Neuronal stem cell (in vitro differentiated cells): ENCODE measurements at regions not wholly inside any gene's neighbourhood (a gene's known extent, or its start where the extent isn't known, plus 50 kb on each side); places are given as distances from the start of the nearest gene placed in this dataset.

ENCODE experiments used
- DNase-seq: peaks from one replicate; pipeline ENCODE4 v3.0.0-alpha.2; 2013; ENCODE audit warnings: low spot score
- H2AFZ ChIP-seq: one replicate; pipeline ENCODE4 v1.6.1; 2013; ENCODE audit warnings: mild to moderate bottlenecking, low read length, inconsistent platforms
- H2AK5ac ChIP-seq: 2 replicates; pipeline ENCODE4 v1.6.1; 2013; ENCODE audit warnings: low read depth, mild to moderate bottlenecking, inconsistent platforms, low read length, moderate library complexity, mixed read lengths
- H2BK120ac ChIP-seq: 2 replicates; pipeline ENCODE4 v1.6.1; 2013; ENCODE audit warnings: low read depth, mild to moderate bottlenecking, inconsistent platforms, low read length, moderate library complexity, mixed read lengths
- H2BK12ac ChIP-seq: one replicate; pipeline ENCODE4 v1.6.1; 2013; ENCODE audit warnings: low read length, inconsistent platforms
- H2BK15ac ChIP-seq: 2 replicates; pipeline ENCODE4 v1.6.1; 2013; ENCODE audit warnings: mild to moderate bottlenecking, low read length, inconsistent platforms, mixed read lengths
- H2BK5ac ChIP-seq: one replicate; pipeline ENCODE4 v1.6.1; 2013; ENCODE audit warnings: inconsistent platforms, mild to moderate bottlenecking, low read length, moderate library complexity
- H3K14ac ChIP-seq: one replicate; pipeline ENCODE4 v1.6.1; 2013; ENCODE audit warnings: low read length, inconsistent platforms
- H3K18ac ChIP-seq: 2 replicates; pipeline ENCODE4 v1.6.1; 2013; ENCODE audit warnings: low read length, inconsistent platforms
- H3K23ac ChIP-seq: 2 replicates; pipeline ENCODE4 v1.6.1; 2013; ENCODE audit warnings: low read depth, mild to moderate bottlenecking, mixed read lengths, low read length, inconsistent platforms; ENCODE audit not compliant: poor library complexity
- H3K27ac ChIP-seq: replicated peaks from 3 replicates; pipeline ENCODE4 v1.5.1; 2013; ENCODE audit warnings: low read length, inconsistent platforms
- H3K27me3 ChIP-seq, 3 experiments: 2 replicates each; pipeline ENCODE4 v1.6.1; 2013; ENCODE audit warnings: low read length in 3 of 3, mild to moderate bottlenecking in 2 of 3, inconsistent platforms in 1 of 3, low read depth in 1 of 3, mixed read lengths in 1 of 3, moderate library complexity in 1 of 3; ENCODE audit not compliant: control insufficient read depth in 3 of 3, insufficient read depth in 3 of 3
- H3K36me3 ChIP-seq, 2 donors: replicated peaks in 1 of 2; 2 replicates each; pipeline ENCODE4 v1.6.1; 2013; ENCODE audit warnings: low read length in 2 of 2; ENCODE audit not compliant: control insufficient read depth in 2 of 2, insufficient read depth in 2 of 2
- H3K4ac ChIP-seq: 2 replicates; pipeline ENCODE4 v1.6.1; 2013; ENCODE audit warnings: inconsistent platforms, mild to moderate bottlenecking, low read length, moderate library complexity
- H3K4me1 ChIP-seq, 2 donors: 1 replicate in 1 of 2; 2 replicates in 1 of 2; pipeline ENCODE4 v1.6.1; 2013; ENCODE audit warnings: low read length in 2 of 2, low read depth in 1 of 2; ENCODE audit not compliant: control insufficient read depth in 2 of 2, insufficient read depth in 1 of 2
- H3K4me2 ChIP-seq: one replicate; pipeline ENCODE4 v1.6.1; 2013; ENCODE audit warnings: mild to moderate bottlenecking, low read length, inconsistent platforms; ENCODE audit not compliant: insufficient read depth, poor library complexity, severe bottlenecking
- H3K4me3 ChIP-seq, 2 donors: 2 replicates each; pipeline ENCODE4 v1.5.1; 2013; ENCODE audit warnings: low read length in 2 of 2, mild to moderate bottlenecking in 2 of 2, inconsistent platforms in 1 of 2, moderate library complexity in 1 of 2
- H3K79me1 ChIP-seq: one replicate; pipeline ENCODE4 v1.6.1; 2013; ENCODE audit warnings: low read depth, mild to moderate bottlenecking, inconsistent platforms, low read length, moderate library complexity
- H3K9ac ChIP-seq: one replicate; pipeline ENCODE4 v1.6.1; 2013; ENCODE audit warnings: mild to moderate bottlenecking, low read depth, low read length, inconsistent platforms; ENCODE audit not compliant: poor library complexity
- H3K9me3 ChIP-seq, 2 donors: replicated peaks in 1 of 2; 2 replicates each; pipeline versions ENCODE3 to v1.6.1; 2013; ENCODE audit warnings: low read length in 2 of 2, mild to moderate bottlenecking in 2 of 2, inconsistent platforms in 1 of 2, low read depth in 1 of 2, mixed read lengths in 1 of 2, moderate library complexity in 1 of 2; ENCODE audit not compliant: control insufficient read depth in 2 of 2, insufficient read depth in 1 of 2
- H4K8ac ChIP-seq: one replicate; pipeline ENCODE4 v1.6.1; 2013; ENCODE audit warnings: low read depth, mild to moderate bottlenecking, inconsistent platforms, low read length, moderate library complexity
- H4K91ac ChIP-seq: one replicate; pipeline ENCODE4 v1.6.1; 2013; ENCODE audit warnings: low read length, low read depth, mild to moderate bottlenecking, inconsistent platforms; ENCODE audit not compliant: poor library complexity
- WGBS, 2 donors: extraction: QIAGEN DNeasy Blood & Tissue Kit; methylation state at CpG; one replicate each; pipeline ENCODE4 v1.1.7; 2013; ENCODE audit warnings: missing lambda C conversion rate in 2 of 2, mixed read lengths in 1 of 2; ENCODE audit not compliant: insufficient read length in 2 of 2, insufficient replicate concordance in 1 of 2; ENCODE audit errors: extremely low coverage in 2 of 2; 5-methylcytosine and 5-hydroxymethylcytosine counted together

- H3K9ac ChIP-seq, result no peak overlapping the region
- no peaks in the 10 kb centered on the region for H3K36me3 ChIP-seq
- no peak overlapping the region for H4K8ac ChIP-seq
- H4K91ac ChIP-seq, result no peak overlapping the region
- H3K18ac ChIP-seq, result no peak overlapping the region
- H3K79me1 ChIP-seq, result no peaks in the 10 kb centered on the region
- H3K4me2 ChIP-seq, result no peak overlapping the region
- H3K23ac ChIP-seq, result no peak overlapping the region
- H2BK5ac ChIP-seq, result no peak overlapping the region
- H2AK5ac ChIP-seq, result no peak overlapping the region
- no peak overlapping the region for H3K4me3 ChIP-seq
- no peak overlapping the region for H3K14ac ChIP-seq
- H3K27me3 ChIP-seq, result no peaks in the 10 kb centered on the region
- no peaks in the 10 kb centered on the region for H3K9me3 ChIP-seq
- no peak overlapping the region for H2BK15ac ChIP-seq
- no peak overlapping the region for H2BK12ac ChIP-seq
- no peak for DNase-seq
- peak overlapping the region; percentile 28 for H3K27ac ChIP-seq
- H3K4me1 ChIP-seq, result peaks cover 0 to 29% of the 10 kb centered on the region in 2 donors
- WGBS, 2 donors, result no CpG with 5 or more reads among the region's 4 CpGs
- H2BK120ac ChIP-seq, result no peak overlapping the region
- H3K4ac ChIP-seq, result no peak overlapping the region
- H2AFZ ChIP-seq, result no peak overlapping the region
Measured at GRCh38 chr9:78573669-78574068, 276.7 kb downstream of the PSAT1 start.

GRCh38 chr9:78574354-78575045, 277.6 kb downstream of the PSAT1 start:
- H3K4me1 ChIP-seq, result peaks cover 0 to 29% of the 10 kb centered on the region in 2 donors
- H2BK120ac ChIP-seq, result no peak overlapping the region
- H3K27me3 ChIP-seq, result no peaks in the 10 kb centered on the region
- no peak overlapping the region for H2BK5ac ChIP-seq
- H3K4me3 ChIP-seq, result no peak overlapping the region
- no peak overlapping the region for H4K8ac ChIP-seq
- no CpG with 5 or more reads among the region's 7 CpGs for WGBS, 2 donors
- no peak overlapping the region for H3K4me2 ChIP-seq
- no peak overlapping the region for H2AK5ac ChIP-seq
- H3K18ac ChIP-seq, result no peak overlapping the region
- no peak overlapping the region for H2AFZ ChIP-seq
- peak overlapping the region; percentile 69 for H3K27ac ChIP-seq
- H3K23ac ChIP-seq, result no peak overlapping the region
- H3K9ac ChIP-seq, result no peak overlapping the region
- no peak overlapping the region for H3K4ac ChIP-seq
- no peak overlapping the region for H2BK15ac ChIP-seq
- DNase-seq, result peak; percentile 59
- H2BK12ac ChIP-seq, result no peak overlapping the region
- H3K9me3 ChIP-seq, result no peaks in the 10 kb centered on the region
- no peaks in the 10 kb centered on the region for H3K36me3 ChIP-seq
- no peaks in the 10 kb centered on the region for H3K79me1 ChIP-seq
- H3K14ac ChIP-seq, result no peak overlapping the region
- no peak overlapping the region for H4K91ac ChIP-seq

- Histone ChIP-seq H4K8ac (no peak overlapping the region), H3K18ac (no peak overlapping the region), H3K14ac (no peak overlapping the region), H3K4me2 (no peak overlapping the region), H4K91ac (no peak overlapping the region), H2BK5ac (no peak overlapping the region), H3K27ac (peak overlapping the region; percentile 87), H3K4ac (no peak overlapping the region), H3K4me1 (peaks cover 0 to 29% of the 10 kb centered on the region in 2 donors), H3K9ac (no peak overlapping the region), H3K27me3 (no peaks in the 10 kb centered on the region), H2BK120ac (no peak overlapping the region), H2BK12ac (no peak overlapping the region), H2BK15ac (no peak overlapping the region), H3K36me3 (no peaks in the 10 kb centered on the region), H3K79me1 (no peaks in the 10 kb centered on the region), H2AFZ (no peak overlapping the region), H3K23ac (no peak overlapping the region), H3K4me3 (no peak overlapping the region), H3K9me3 (no peaks in the 10 kb centered on the region), H2AK5ac (no peak overlapping the region)
- DNase-seq, result peak; percentile 37
- WGBS, 2 donors, result no CpG with 5 or more reads among the region's 4 CpGs
Measured at GRCh38 chr9:78575081-78575480, 278.2 kb downstream of the PSAT1 start.

DNA sequence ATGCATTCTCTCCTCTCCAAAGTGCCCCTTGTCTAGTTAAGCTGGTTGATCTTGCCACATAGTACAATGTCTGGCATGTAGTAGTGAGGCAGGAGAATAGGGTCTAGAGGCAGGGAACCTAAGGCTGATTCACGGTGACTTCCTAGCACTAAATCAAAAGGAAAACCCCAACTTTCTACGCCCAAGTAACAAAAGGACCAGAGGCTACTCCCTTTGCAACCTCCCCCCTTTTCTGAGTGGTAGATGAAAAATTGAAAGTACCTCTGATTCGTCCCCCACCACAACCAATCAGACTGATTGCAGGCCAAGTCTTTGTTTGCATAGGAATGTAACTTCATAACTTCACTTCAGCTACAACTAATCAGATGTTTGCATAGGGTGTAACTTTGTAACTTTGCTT, 278.8 kb downstream of the PSAT1 start:
- H3K4me3 ChIP-seq, result no peak overlapping the region
- no peak overlapping the region for H3K9ac ChIP-seq
- no peak overlapping the region for H3K4me2 ChIP-seq
- H4K91ac ChIP-seq, result no peak overlapping the region
- H3K4me1 ChIP-seq, result peaks cover 0 to 29% of the 10 kb centered on the region in 2 donors
- H2BK12ac ChIP-seq, result no peak overlapping the region
- no peak overlapping the region for H2AFZ ChIP-seq
- H2AK5ac ChIP-seq, result no peak overlapping the region
- H4K8ac ChIP-seq, result no peak overlapping the region
- no peak overlapping the region for H2BK120ac ChIP-seq
- WGBS, 2 donors, result no CpG with 5 or more reads among the region's 3 CpGs
- no peaks in the 10 kb centered on the region for H3K9me3 ChIP-seq
- no peaks in the 10 kb centered on the region for H3K79me1 ChIP-seq
- H2BK5ac ChIP-seq, result no peak overlapping the region
- no peak overlapping the region for H3K18ac ChIP-seq
- H3K14ac ChIP-seq, result no peak overlapping the region
- no peaks in the 10 kb centered on the region for H3K27me3 ChIP-seq
- H2BK15ac ChIP-seq, result no peak overlapping the region
- H3K23ac ChIP-seq, result no peak overlapping the region
- DNase-seq, result peak; percentile 47
- H3K27ac ChIP-seq, result peak overlapping the region; percentile 87
- H3K4ac ChIP-seq, result no peak overlapping the region
- H3K36me3 ChIP-seq, result no peaks in the 10 kb centered on the region
